Cardiac fibroblast (primary cell): ENCODE measurements at regions not wholly inside any gene's neighbourhood (a gene's known extent, or its start where the extent isn't known, plus 50 kb on each side); places are given as distances from the start of the nearest gene placed in this dataset.

Source experiments
- DNase-seq, 2 donors: peaks; one replicate each; pipeline versions ENCODE4 v3.0.0 to v3.0.0-alpha.2; 2010; ENCODE audit warnings: low read depth in 2 of 2
- H3K4me3 ChIP-seq, 2 donors: replicated peaks in 1 of 2; 1 replicate in 1 of 2; 2 replicates in 1 of 2; pipeline ENCODE4 v1.5.1; 2011; ENCODE audit warnings: low read depth in 2 of 2, low read length in 2 of 2, mild to moderate bottlenecking in 2 of 2, moderate library complexity in 1 of 2
- TF ChIP-seq, protein P1 (sequence below): IDR thresholded peaks from one replicate; pipeline ENCODE4 v1.5.1; 2011; ENCODE audit warnings: low read depth, mild to moderate bottlenecking, low read length, inconsistent platforms

- DNase-seq: no peak
- H3K4me3 ChIP-seq: no peak overlapping the region
- TF ChIP-seq, protein P1, sequence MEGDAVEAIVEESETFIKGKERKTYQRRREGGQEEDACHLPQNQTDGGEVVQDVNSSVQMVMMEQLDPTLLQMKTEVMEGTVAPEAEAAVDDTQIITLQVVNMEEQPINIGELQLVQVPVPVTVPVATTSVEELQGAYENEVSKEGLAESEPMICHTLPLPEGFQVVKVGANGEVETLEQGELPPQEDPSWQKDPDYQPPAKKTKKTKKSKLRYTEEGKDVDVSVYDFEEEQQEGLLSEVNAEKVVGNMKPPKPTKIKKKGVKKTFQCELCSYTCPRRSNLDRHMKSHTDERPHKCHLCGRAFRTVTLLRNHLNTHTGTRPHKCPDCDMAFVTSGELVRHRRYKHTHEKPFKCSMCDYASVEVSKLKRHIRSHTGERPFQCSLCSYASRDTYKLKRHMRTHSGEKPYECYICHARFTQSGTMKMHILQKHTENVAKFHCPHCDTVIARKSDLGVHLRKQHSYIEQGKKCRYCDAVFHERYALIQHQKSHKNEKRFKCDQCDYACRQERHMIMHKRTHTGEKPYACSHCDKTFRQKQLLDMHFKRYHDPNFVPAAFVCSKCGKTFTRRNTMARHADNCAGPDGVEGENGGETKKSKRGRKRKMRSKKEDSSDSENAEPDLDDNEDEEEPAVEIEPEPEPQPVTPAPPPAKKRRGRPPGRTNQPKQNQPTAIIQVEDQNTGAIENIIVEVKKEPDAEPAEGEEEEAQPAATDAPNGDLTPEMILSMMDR: no peak
These were observed 179.4 kb upstream of the ADRA1B start for GRCh38 chr5:159736844-159737243.

DNA sequence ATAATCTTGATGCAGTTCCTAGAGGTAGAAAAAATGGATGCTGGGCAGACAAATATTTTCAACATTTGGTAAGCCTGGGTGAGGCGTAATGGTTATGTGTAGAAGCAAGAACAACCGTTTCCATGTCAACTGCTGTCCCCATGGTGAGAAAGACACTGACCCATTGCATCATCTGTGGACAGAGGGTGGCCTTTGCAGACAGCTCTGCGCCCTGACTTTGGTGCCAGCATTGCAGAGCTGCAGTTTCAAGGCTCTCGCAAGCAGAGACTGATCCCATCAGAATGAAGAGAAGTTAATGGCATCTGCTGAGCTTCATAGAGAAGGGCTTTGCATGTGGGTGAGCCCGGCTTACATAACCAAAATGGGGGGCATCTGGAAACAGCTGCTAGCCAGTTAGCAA, 179.0 kb upstream of the ADRA1B start:
- TF ChIP-seq, protein P1: no peak
- H3K4me3 ChIP-seq: no peak overlapping the region
- DNase-seq: peak; percentile 10 to 22

DNA sequence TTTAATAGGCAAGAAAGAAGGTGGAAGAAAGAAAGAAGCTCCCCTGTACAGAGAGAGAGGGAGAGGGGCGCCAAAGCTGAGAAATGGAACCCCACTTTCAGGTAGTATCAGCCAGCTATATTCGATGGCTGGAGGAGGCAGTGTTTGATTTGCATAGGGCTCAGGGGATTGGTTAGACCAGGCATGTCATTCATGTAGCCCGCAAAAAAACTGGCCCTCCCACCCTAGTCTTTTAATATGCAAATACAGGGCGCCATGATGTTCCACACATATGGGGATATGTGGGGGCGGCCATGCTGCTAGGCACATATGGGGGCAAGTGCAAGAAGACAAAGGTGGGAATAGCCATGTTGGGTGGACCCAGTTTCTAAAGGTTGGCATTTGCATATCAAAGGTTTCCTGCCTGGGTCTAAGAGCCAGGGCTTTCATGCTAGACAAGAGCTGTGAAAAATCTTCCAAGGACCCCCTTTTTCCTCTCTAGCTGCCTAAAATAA, 174.4 kb upstream of the ADRA1B start:
- H3K4me3 ChIP-seq: no peak overlapping the region
- TF ChIP-seq, protein P1: no peak

GRCh38 chr5:159743234-159743633, 173.0 kb upstream of the ADRA1B start:
- TF ChIP-seq, protein P1: no peak
- DNase-seq: no peak
- no peak overlapping the region for H3K4me3 ChIP-seq

More for the DNA sequence above, 174.4 kb upstream of the ADRA1B start:
- DNase-seq: no peak

DNA sequence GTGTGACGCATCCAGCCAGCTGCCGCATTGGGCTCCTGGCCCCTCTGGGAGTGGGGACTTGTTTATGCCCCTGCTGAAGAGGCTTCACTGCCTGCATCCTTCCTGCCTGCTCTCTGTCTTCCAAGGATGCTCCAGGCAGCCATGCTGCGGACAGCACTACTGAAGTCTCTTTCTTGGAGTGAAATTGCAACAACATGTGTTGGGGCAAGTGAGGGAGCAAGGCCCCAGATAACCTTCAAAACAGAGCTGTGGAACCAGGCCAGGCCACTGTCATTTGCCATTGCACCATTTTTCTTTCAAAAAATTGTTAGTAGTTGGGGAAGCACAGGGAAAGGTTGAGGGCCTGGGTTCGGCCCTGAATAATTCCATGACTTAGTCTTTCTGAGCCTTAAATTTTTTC, 169.6 kb upstream of the ADRA1B start:
- no peak for DNase-seq
- TF ChIP-seq, protein P1: no peak
- H3K4me3 ChIP-seq: no peak overlapping the region

DNA sequence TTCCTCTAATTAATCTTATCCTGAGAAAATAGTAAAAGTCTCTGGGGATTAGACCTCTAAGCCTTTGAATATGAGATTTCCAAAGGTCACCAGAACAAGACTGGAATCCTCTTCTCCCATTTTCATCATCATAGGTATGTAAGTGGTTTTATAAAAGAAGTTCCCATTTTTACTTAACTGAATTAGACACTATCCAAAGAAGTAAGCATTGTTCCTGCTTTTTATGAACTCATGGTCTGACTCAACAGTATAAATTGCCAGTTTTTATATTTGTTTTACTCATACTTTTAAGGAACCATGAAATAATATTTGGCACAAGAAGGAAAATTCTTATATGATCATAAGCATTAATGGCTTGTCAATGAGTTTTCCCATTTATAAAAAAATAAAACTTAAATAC, 167.1 kb upstream of the ADRA1B start:
- TF ChIP-seq, protein P1: no peak
- no peak overlapping the region for H3K4me3 ChIP-seq
- peak in 1 of 2 donors; percentile 67 for DNase-seq

GRCh38 chr5:159750226-159750625, 166.1 kb upstream of the ADRA1B start:
- DNase-seq: no peak
- H3K4me3 ChIP-seq: no peak overlapping the region
- TF ChIP-seq, protein P1: no peak
